ENCODE measurements at regions not wholly inside any gene's neighbourhood (a gene's known extent, or its start where the extent isn't known, plus 50 kb on each side); places are given as distances from the start of the nearest gene placed in this dataset.

DNA sequence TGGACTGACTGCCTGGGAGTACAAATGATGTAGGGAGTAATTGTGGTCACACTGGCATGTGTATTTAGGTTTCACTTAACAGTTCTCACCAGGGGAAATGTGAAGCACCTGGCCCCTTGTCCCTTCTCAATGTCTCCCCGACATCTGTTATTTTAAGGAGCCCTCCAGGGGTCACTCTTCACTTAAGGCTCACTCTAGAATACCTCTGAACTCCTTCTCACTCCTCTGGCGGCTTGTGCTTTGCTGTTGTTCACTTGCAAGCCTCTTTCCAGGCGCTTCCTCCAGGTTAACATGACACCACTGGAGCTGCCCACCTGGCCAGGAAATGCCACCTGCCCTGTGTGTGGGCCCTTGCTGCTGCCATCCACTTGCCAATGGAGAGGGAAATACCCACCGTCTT, 56.5 kb upstream of the GZMB start:
- CTCF ChIA-PET, result interaction anchor here (0.6 to 1.2 kb wide), 3 partner anchors 9 to 20 kb away, joined by 3 to 5 read pairs (median 3); no protein-coding TSS in a partner anchor
- no peak for DNase-seq (ENCODE audit: extremely low spot score)
- POLR2A ChIA-PET, result no interaction called here
- TF ChIP-seq FOXA1 (IDR thresholded peaks at IDR 0.05) (no peak), TARDBP (IDR thresholded peaks at IDR 0.05) (no peak), NFRKB (IDR thresholded peaks at IDR 0.05) (no peak), BHLHE40 (IDR thresholded peaks at IDR 0.05; ENCODE audit: borderline replicate concordance) (no peak), ZNF384 (IDR thresholded peaks at IDR 0.05) (no peak), SP1 (IDR thresholded peaks at IDR 0.05) (no peak), ARNT (IDR thresholded peaks at IDR 0.05) (no peak), FOXM1 (IDR thresholded peaks at IDR 0.05; ENCODE audit: borderline replicate concordance) (no peak), FOXK2 (IDR thresholded peaks at IDR 0.05) (no peak)
- TF ChIP-seq, protein P1, sequence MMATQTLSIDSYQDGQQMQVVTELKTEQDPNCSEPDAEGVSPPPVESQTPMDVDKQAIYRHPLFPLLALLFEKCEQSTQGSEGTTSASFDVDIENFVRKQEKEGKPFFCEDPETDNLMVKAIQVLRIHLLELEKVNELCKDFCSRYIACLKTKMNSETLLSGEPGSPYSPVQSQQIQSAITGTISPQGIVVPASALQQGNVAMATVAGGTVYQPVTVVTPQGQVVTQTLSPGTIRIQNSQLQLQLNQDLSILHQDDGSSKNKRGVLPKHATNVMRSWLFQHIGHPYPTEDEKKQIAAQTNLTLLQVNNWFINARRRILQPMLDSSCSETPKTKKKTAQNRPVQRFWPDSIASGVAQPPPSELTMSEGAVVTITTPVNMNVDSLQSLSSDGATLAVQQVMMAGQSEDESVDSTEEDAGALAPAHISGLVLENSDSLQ (IDR thresholded peaks at IDR 0.05), result no peak

DNA sequence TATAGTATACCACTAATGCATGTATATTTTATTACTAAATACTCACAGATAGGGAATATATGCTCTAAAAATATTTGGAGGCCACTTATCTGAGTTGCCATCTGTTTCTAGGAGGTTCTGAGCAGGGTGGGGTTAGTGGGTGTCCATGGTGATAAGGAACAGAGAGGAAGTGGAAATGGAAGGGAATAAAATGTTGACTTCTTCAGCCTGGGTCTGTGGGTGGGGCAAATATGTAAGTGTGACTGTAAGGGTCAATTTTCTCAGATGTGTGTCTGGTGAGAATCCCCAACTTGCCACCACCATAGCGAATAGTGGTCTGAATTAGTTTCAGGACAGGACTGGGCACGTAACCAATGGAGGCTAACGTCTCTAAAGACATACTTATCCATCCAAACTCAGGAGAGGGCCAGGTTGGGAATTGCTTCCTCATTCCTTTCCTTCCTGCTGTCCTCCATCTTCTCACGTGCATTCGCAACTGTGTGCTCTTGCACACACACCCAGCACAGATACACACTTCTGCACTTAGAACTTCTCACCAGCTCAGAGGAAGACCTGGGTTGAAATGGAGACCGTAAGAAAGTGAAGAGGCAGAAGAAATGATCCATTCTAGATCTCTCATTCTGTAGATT, 54.2 kb upstream of the GZMB start:
- POLR2A ChIA-PET, result no interaction called here
- DNase-seq (ENCODE audit: extremely low spot score), result no peak
- CTCF ChIA-PET, result no interaction called here
- TF ChIP-seq, protein P1 (IDR thresholded peaks at IDR 0.05), result no peak
- TF ChIP-seq FOXK2 (IDR thresholded peaks at IDR 0.05) (no peak), TARDBP (IDR thresholded peaks at IDR 0.05) (no peak), ELF4 (IDR thresholded peaks at IDR 0.05) (no peak), ZNF384 (IDR thresholded peaks at IDR 0.05) (no peak), FOXA1 (IDR thresholded peaks at IDR 0.05) (no peak), FOXM1 (IDR thresholded peaks at IDR 0.05; ENCODE audit: borderline replicate concordance) (no peak), SUZ12 (IDR thresholded peaks at IDR 0.05) (no peak), L3MBTL2 (conservative IDR thresholded peaks at IDR 0.05) (no peak), CTBP1 (IDR thresholded peaks at IDR 0.05; ENCODE audit: borderline replicate concordance) (no peak), LEF1 (IDR thresholded peaks at IDR 0.05; ENCODE audit: borderline replicate concordance) (no peak), ARNT (IDR thresholded peaks at IDR 0.05) (no peak), SP1 (IDR thresholded peaks at IDR 0.05) (no peak), BHLHE40 (IDR thresholded peaks at IDR 0.05; ENCODE audit: borderline replicate concordance) (no peak), HDGF (IDR thresholded peaks at IDR 0.05; ENCODE audit: borderline replicate concordance) (no peak), NFRKB (IDR thresholded peaks at IDR 0.05) (no peak)
